HCT116 (cell line): ENCODE measurements at regions not wholly inside any gene's neighbourhood (a gene's known extent, or its start where the extent isn't known, plus 50 kb on each side); places are given as distances from the start of the nearest gene placed in this dataset.

Source experiments
- EZH2 ChIP-seq: fragments of 200-600 bp; sonication (generic); IDR thresholded peaks from 2 replicates; pipeline ENCODE4 v1.6.1; 2017; ENCODE audit warnings: antibody characterized with exemption, mixed run types
- EZH2phosphoT487 ChIP-seq: fragments of 200-600 bp; IDR thresholded peaks from 2 replicates; pipeline ENCODE4 v1.6.1; 2018; ENCODE audit warnings: antibody characterized with exemption, borderline replicate concordance
- MAX ChIP-seq: IDR thresholded peaks from 2 replicates; pipeline ENCODE4 v1.6.1; 2012
- POLR2A ChIP-seq: IDR thresholded peaks from 2 replicates; pipeline ENCODE4 v1.7.0; 2011; ENCODE audit warnings: borderline replicate concordance; ENCODE audit not compliant: insufficient read depth, insufficient read length; ENCODE audit errors: extremely low read depth
- POLR2AphosphoS5 ChIP-seq: IDR thresholded peaks from 2 replicates; pipeline ENCODE4 v1.6.1; 2011; ENCODE audit warnings: mild to moderate bottlenecking, low read depth, low read length, moderate library complexity
- RAD21 ChIP-seq: IDR thresholded peaks from 2 replicates; pipeline ENCODE4 v1.6.1; 2012; ENCODE audit warnings: low read depth, mild to moderate bottlenecking
- SIN3A ChIP-seq: IDR thresholded peaks from 2 replicates; pipeline ENCODE4 v1.6.1; 2012; ENCODE audit warnings: low read depth
- SP1 ChIP-seq: IDR thresholded peaks from 2 replicates; pipeline ENCODE4 v1.6.1; 2012; ENCODE audit warnings: low read depth
- YY1 ChIP-seq: IDR thresholded peaks from 2 replicates; pipeline ENCODE4 v1.6.1; 2011; ENCODE audit warnings: low read length, low read depth, moderate library complexity, mild to moderate bottlenecking; ENCODE audit not compliant: insufficient replicate concordance; ENCODE audit errors: extremely low read depth
- TF ChIP-seq, protein P1 (sequence below), 3 experiments: fragments of 200-600 bp in 1 of 3; sonication (generic) in 1 of 3; IDR thresholded peaks in 2 of 3; conservative IDR thresholded peaks in 1 of 3; 2 replicates each; pipeline ENCODE4 v1.5.1; 2012 to 2017; ENCODE audit warnings: low read depth in 2 of 3, low read length in 2 of 3, antibody characterized with exemption in 1 of 3, borderline replicate concordance in 1 of 3, control low read depth in 1 of 3, mild to moderate bottlenecking in 1 of 3, mixed read lengths in 1 of 3, mixed run types in 1 of 3, moderate library complexity in 1 of 3; ENCODE audit not compliant: insufficient read depth in 1 of 3
- TF ChIP-seq, protein P2 (sequence below): IDR thresholded peaks from 2 replicates; pipeline ENCODE4 v1.6.1; 2012; ENCODE audit warnings: low read depth

- TF ChIP-seq POLR2A: no peak
- no peak for TF ChIP-seq POLR2AphosphoS5
- TF ChIP-seq, protein P1, sequence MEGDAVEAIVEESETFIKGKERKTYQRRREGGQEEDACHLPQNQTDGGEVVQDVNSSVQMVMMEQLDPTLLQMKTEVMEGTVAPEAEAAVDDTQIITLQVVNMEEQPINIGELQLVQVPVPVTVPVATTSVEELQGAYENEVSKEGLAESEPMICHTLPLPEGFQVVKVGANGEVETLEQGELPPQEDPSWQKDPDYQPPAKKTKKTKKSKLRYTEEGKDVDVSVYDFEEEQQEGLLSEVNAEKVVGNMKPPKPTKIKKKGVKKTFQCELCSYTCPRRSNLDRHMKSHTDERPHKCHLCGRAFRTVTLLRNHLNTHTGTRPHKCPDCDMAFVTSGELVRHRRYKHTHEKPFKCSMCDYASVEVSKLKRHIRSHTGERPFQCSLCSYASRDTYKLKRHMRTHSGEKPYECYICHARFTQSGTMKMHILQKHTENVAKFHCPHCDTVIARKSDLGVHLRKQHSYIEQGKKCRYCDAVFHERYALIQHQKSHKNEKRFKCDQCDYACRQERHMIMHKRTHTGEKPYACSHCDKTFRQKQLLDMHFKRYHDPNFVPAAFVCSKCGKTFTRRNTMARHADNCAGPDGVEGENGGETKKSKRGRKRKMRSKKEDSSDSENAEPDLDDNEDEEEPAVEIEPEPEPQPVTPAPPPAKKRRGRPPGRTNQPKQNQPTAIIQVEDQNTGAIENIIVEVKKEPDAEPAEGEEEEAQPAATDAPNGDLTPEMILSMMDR (IDR thresholded peaks at IDR 0.05 in 2 of 3, conservative IDR thresholded peaks at IDR 0.05 in 1 of 3; ENCODE audit: borderline replicate concordance in 1 of 3, insufficient read depth in 1 of 3, low read depth in 2 of 3, low read length in 2 of 3): no peak
- no peak for TF ChIP-seq RAD21
- TF ChIP-seq MAX: no peak
- TF ChIP-seq SP1: no peak
- TF ChIP-seq, protein P2, sequence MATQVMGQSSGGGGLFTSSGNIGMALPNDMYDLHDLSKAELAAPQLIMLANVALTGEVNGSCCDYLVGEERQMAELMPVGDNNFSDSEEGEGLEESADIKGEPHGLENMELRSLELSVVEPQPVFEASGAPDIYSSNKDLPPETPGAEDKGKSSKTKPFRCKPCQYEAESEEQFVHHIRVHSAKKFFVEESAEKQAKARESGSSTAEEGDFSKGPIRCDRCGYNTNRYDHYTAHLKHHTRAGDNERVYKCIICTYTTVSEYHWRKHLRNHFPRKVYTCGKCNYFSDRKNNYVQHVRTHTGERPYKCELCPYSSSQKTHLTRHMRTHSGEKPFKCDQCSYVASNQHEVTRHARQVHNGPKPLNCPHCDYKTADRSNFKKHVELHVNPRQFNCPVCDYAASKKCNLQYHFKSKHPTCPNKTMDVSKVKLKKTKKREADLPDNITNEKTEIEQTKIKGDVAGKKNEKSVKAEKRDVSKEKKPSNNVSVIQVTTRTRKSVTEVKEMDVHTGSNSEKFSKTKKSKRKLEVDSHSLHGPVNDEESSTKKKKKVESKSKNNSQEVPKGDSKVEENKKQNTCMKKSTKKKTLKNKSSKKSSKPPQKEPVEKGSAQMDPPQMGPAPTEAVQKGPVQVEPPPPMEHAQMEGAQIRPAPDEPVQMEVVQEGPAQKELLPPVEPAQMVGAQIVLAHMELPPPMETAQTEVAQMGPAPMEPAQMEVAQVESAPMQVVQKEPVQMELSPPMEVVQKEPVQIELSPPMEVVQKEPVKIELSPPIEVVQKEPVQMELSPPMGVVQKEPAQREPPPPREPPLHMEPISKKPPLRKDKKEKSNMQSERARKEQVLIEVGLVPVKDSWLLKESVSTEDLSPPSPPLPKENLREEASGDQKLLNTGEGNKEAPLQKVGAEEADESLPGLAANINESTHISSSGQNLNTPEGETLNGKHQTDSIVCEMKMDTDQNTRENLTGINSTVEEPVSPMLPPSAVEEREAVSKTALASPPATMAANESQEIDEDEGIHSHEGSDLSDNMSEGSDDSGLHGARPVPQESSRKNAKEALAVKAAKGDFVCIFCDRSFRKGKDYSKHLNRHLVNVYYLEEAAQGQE: no peak
- TF ChIP-seq EZH2: no peak
- TF ChIP-seq SIN3A: no peak
- no peak for TF ChIP-seq YY1
- TF ChIP-seq EZH2phosphoT487: no peak
These were observed 286.4 kb upstream of the TENM4 start for GRCh38 chr11:79727221-79727620.
